ENCODE measurements at regions not wholly inside any gene's neighbourhood (a gene's known extent, or its start where the extent isn't known, plus 50 kb on each side); places are given as distances from the start of the nearest gene placed in this dataset.

DNA sequence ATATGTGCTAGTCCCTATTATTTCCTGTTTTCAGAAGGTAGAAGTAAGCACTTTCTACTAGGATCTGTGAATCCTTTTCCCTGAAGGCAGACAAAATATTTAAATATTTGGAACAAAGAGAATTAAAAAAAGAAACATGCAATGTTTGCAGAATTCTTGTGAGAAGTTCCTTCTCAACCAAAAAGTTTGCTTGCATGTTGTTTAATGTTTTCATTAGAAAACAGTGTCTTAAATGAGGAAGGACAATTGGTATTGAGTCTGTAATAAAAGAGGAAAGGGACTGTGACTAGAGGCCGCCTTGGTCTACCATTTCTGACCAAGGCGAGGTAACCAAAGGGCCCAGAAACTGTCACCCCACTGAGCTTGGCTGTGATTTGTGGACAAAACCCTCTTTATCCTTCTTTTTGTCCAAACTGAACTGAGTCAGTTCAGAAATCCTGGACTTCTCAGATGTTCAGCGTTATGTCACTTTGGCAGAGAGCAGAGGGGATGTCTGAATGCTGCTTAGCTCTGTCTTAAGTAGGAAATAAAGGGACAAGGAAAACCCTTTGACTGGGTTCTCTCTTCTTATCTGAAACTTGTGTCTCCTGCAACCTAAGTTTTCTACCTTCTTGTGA, 129.8 kb upstream of the CPM start:
- no peak for DNase-seq

DNA sequence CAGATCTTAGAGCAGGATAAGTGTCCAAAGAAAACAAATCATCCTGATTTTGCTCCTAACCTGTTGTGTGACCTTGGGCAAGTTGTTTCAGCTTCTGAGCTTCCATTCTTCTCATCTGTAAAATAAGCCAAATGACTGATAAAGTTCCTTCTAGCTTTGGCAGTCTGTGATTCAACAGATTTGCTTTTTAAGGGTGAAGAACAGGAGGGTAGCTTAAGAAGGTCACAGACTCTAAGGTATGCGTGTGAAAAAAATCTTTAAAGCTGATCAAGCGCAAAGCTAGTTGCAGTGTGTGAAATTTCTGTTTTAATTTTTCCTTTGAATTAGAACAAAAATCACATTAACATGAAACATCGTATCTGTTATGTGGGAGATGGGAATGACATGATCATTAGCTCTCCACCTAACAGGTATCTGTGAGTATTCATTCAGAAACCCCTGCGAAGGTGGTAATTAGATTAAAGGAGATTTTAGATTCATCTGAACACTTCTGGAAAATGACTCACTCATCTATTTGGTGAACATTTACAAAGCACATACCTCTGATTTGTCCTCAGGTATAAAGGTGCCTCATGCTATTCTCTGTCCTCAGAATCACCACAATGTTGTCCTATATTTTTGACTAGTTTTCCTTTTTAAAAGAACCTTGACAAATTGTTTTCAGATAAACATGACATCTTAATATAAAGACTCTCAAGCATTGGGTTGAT, 131.9 kb upstream of the CPM start:
- no peak for DNase-seq

DNA sequence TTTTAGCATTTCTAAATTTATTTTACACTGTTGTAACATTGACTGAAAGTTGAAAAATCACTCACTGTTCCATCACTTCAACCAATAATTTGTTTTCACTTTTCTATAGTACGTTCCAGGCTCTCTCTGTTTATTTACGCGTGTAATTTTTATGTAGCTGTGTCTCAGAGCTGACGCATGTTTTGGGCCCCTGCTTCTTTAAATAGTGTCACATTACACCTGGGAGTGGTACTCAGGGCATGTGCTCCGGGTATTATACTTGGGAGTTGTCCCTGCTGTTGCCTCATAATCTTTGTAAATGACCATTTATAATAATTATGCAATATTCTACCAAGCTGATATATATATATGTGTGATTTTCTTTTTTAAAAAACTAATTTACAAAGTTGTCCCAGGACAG, 132.8 kb upstream of the CPM start:
- no peak for DNase-seq

DNA sequence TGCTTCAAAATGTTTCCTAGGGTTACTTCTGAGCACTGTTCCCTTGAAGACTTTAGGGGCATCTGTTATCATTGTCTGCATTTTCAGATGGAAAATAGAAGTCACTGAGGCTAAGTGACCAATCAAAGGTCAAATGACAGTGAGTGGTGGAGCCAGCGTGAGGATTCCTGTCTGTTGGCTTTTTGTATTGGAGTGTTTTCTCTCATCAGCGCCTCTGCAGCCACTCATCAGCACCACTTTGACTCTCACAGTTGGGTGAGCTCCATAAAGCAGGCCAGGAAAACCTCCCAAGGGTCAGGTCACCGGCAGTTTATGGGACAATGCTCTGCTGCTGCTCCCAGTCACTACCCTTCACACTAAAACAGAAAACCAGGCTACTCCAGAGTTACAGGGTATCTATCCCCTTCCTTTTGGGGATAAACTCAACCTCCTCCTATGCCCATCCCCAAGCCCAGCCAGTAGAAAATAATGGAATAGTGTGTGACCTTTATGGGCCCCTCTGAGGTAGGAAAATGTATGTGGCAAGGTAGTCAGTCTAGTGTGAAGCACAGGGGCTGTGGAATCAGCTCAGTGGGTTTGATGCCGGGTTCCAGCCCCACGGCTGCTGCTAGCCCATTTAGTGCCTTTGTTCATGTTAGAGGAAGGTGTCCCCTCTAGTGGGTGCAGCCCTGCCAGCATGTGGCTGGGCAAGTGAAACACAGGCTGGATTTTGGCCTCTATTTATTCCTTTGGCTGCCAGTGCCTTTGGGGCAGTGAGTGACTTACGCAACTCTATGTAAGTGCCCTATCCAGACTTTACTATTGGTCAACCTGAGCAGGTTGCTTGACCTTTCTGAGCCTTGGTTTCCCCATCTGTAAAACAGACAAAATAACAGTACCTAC, 133.8 kb upstream of the CPM start:
- no peak for DNase-seq

DNA sequence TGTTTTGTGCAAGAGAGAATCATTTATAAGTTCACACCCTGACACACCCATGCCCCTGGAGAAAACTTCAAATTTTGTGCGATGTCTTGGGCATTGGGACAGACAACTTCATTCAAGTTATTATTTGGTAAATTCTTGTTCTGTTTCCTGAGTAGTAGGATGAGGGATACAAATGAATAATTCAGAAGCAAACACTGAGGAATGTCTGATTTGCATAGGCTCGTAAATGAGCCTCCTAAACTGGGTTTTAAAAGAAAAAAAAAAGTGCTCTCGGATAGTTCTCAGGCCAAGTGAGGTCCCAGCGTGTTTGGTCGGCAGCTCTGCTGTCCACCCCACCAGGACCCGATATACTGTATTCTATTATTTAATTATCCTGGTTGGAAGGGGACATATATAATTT, 134.7 kb upstream of the CPM start:
- no peak for DNase-seq

DNA sequence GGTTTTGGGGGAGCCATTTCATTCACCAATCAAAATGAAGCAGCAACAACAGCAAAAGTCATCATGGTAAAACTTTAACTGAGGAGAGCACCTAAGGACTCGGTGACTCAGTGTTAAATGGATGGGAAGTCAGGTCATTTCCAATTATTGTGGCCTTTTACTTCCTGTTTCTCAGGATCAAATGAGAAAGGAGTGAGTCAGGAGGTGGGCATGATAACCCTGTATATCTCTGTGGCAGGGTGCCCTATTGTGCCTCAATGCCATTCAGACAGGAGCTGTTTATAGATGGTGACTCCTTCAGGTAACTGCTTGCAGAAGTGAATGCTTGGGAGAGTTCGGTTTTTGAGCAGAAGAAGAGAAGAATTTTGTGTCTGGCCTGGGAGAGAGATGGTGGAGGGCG, 135.5 kb upstream of the CPM start:
- DNase-seq, result no peak

DNA sequence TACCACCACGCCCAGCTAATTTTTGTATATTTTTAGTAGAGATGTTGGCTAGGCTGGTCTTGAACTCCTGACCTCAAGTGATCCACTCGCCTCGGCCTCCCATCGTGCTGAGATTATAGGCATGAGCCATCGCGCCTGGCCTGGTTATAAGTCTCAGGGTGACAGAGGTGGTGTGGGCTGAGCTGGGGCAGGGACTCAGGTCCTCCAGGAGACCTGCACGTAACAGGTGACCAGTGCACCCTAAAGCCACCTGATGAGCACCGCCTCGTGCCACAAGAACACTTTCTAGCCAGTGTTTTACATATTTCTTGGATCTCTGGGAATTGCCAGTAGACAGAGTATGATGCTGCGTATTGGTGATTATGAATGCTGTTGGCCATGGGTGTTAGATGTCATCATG, 136.5 kb upstream of the CPM start:
- no peak for DNase-seq

DNA sequence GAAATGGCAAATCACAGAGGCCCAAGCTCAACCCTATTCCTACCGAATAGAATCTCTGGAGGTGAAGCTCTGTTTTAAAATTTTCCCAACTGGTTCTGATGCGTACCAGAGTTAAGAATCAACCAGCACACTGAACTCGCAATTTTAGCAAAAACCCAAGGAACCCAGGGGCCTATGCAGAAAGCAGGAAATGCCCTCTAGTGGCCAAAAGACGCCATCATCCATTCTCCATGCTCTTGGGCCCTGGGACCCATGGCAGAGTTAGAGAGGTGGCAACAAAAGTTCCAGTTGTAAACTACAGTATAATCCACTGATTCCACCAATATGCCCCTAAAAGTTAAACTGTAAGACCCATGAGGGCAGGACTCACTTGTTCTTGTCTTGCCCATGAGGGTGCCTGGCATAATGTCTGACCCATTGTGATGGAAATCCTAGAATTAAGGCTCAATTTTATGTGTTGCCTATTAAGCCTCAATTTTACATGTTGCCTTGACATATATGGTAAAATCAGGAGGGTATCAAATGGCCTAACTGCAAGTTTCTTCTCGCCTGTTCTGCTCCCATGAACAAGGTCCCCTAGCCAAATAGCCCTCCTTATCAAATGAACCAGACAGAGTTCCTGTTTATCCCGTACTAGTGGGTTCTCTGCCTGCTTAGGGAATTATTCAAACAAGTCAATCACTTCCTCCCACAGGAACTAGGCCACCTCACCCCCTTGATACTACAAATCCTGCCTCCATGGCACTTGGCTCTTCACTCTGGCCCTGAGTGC, 137.5 kb upstream of the CPM start:
- DNase-seq, result peak; percentile 56 to 69

DNA sequence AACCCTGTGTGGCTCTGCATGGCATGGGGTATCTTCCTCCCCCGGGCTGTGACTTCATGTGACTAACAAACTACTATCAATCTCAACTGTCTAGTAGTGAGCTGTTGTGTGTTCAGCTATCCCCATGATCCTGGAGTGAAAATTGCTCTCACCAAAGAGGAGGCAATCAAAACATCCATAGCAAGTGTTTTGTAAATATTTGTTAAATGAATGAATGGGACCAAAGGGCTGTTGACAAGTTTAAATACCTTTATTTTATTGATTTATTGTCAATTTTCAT, 138.1 kb upstream of the CPM start:
- DNase-seq, result no peak

DNA sequence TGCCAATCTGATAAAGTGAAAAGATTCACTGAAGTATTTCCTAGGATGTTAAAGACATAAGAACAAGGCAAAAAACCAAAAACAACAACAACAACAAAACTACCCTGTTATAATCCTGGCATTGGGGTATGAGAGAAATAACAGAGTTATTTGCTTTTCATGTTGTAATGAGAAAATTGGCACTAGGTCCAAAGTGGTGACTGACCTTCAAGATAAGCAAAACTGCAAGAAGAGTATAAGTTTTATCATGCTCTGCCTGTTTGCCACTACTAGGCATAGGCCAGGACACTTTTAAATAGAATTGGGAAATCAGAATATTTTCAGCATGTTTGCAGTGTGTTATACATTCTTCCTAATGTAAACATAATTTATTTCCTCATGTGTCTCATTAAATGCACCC, 140.1 kb upstream of the CPM start:
- DNase-seq, result no peak

DNA sequence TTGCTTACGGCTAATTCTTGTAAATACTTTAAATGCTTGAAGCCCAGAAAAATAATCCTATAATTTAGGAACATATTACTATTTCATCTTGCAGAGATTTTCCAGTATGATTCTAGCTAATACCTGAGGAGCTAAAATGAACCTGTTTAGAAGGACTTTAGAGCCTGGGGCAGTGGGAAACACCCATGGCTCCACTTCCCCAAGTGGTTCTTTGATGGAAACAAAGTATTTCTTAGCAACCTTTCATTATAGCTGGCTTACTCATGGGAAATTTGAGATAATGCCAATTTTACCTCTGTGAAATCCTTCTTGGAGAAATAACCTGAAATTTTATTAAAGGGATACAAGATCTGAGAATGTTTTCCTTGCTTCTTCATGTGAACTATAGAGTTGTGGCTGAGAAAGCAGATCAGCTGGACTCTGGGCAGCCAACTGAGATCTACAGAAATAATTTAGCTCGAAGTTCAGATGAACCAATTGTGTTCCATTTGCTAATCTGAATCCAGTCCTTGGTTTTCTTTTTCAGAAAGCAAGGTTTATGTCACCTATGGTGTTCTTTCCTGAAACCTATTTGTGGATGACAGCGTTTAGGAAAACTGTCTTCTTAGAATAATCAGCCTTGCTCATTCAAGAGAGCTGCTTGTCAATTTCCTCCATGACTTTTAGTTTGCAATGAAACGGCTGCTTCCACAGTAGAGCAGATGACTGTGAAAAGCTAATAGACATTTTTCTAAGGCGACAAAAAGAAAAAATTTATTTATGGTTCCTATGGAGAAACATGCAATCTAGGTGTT, 141.8 kb upstream of the CPM start:
- no peak for DNase-seq

DNA sequence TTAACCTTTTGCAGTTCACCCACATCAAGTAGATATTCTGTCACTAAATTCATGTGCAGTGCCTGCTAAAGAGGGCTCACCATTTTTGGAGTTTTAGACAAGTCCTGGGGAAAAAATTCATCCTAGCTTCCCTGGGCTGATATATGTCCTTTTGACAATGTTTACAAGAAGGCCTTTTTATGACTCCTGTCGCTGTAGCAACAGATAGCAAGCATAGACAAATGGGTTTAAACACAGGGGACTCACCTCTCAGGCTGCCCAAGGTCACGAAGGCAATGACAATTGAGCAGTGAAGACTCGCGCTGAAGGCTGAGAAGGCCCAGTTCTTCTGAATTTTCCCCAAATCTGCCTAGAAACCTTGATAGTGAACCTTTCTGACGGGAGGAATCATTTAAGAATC, 150.7 kb upstream of the CPM start:
- DNase-seq, result no peak

DNA sequence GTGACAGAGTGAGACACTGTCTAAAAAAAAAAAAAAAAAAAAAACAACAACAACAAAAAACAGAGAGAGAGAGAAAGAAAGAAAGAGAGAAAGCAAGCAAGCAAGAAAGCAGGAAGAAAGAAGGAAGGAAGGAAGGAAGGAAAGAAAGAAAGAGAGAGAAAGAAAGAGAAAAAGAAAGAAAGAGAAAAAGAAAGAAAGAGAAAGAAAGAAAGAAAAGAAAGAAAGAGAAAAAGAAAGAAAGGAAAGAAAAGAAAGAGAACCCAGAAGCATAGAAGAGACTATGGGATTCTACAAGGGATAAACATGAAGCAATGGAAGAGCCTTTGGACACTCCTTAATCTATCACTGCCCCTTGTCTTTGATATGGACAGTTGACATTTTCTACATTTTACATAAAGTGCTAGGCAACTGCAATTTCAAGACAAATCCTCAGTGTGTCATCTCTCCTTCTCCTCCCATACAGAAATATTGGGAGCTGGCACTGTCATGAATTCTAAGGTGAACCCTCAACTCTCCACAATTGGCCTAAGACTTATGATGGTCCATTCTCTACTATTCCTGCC, 151.9 kb upstream of the CPM start:
- DNase-seq, result no peak

DNA sequence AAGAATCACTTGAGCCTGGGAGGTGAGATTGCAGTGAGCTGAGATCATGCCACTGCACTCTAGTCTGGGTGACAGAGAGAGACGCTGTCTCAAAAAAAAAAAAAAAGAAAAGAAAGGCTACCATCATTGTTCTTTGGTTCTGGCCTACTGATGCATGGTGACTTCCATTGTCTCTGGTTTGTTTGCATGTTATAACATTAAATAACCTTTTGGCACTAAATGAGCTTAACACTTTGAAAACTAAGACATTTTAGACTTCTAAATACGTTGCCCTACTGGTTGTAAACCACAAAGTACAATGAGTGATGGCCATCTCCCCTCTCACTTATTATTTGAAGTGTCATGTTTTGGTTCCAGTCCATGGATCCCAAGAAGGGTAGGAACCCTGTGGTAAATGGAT, 152.9 kb upstream of the CPM start:
- DNase-seq, result no peak

DNA sequence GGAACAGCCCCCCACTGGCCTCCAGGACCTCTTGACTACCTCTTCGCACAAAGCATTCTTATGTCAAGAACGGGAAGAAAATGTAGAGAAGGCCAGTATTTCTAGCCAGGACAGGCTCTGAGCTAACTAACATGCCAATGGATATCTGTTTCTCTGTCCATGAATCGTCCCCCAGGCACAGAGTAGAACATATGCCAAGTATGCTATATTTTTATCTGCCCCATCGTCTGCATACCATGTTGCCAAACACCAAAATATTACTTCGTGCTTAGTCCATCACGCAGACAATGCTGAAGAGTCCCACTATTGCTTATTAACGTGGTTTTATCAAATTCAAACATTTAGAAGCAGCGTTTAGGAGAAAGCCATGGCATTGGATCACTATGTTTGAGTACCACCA, 151.4 kb upstream of the CPSF6 start:
- DNase-seq, result no peak

DNA sequence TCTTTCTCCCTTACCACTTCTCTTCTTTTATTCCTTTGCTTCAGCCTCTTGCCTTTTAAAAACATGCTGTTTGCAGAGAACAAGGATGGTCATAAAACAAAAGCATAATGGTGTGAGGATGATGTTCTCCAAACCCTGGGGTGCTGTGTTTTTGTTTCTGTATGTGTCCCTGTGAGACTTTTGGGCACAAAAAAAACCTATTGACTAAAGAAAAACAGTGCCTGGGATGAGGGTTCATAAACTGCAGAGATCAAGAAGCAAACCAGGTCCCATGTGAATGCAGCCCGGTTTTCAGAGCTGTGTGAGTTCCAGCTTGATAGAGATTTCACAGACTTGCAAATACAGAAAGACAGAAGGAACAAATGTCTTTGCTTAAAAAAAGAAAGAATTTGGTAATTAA, 148.6 kb upstream of the CPSF6 start:
- DNase-seq, result no peak

DNA sequence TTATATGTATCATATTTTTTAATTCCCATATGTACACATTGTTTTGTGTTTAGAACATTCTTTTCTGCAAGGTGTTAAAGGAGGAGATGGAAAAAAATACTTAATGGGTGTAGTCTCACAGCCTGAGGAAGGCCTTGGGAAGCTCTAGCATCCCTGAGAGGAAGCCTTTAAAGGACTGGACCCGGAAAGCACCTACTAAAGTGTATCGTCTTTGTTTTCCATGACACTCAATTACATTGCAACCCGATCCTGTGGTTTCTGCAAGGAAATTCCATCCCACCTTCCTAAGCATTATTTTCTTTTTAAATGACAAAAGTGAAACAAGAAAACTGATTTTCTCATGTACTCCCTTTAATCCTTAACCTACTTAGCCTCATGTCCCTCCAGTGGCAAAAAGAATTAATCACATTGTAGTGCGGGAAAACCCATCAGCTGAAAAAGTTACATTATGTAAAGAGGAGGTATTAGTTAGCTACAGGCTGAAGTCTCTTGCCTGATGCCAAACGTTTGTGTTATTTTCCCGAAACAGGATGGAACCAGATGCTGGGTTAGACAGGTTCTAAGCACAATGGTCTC, 147.8 kb upstream of the CPSF6 start:
- DNase-seq, result no peak

DNA sequence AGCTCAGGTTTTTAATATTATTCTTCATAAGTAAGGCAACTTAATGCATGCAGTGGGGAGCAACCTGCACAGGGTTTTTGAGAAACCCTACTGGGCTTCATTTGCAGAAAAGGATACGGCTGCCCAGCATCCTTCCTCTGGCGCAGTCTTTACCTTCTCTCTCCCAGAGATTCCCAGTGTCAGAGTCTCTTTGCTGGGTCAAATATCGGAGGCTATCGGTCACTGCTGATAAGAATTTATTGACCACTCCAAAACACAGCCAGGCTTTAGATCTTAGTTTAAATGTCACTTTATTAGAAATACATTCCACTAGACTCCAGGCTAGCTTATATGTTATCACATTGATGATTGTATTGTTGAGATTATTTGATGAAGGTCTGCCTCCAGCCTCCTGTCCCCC, 147.2 kb upstream of the CPSF6 start:
- DNase-seq, result no peak

DNA sequence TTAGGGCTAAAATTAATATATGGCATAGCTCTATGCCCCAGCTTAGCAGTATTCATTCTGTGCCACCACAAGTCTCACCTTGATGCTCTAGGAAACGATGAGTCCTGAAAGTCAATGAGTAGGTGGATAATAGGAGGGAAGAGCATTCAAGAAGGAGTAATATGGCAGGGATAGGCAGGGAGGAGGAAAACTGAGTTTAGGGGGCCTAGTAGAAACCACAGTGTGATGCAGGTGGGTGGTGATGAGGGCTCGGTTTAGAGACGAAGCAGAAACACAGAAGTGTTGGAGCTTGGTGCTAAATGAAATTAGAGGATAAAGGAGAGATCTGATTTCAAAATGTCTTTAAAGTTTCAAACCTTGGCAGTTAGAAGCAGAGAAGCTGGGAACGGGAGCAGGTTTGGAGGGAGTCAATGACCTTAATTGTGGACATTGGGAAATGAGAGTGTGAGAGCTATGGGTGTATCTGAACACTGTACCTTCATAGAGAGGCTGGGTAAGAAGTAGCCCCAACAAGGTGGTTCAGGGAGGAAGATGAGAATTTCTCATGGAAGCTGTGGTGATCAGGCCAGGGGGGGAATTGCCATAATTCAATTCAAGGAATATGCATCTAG, 144.7 kb upstream of the CPSF6 start:
- no peak for DNase-seq

DNA sequence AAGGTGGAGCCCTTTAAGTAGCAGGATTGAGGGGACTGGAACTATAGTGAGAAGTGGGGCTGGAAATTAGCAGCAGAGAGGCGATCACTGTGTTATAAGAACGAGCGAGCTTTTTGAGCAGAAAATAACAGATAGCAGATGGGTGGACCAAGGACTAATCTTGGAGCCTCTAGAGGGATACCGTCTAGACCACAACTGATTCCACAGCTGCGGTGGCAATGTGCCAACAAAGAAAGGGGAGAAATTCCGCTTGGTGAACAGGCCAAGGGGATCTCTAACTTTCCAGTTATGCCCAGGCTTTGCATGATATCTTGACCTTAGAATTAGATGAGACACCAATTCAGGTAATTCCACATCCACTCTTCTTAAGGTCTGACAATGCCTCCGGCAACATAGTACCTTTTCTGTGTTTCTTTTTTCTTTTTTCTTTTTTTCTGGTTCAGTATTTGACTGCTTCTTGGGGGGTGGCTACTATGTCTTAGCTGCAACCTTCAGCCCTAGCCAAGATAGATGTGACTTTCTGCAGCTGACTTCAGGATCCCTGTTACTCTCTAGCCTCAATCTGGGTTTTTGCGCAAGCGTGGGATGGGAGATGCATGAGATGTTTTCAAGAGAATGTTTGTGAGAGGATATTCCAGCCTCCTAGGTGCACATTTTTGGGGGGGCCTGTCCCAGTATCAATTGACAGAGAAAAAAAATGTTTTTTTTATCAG, 143.4 kb upstream of the CPSF6 start:
- DNase-seq, result no peak

All from Kasumi-1 (cell line).